Trophoblast cell (in vitro differentiated cells and primary cell): ENCODE measurements at regions not wholly inside any gene's neighbourhood (a gene's known extent, or its start where the extent isn't known, plus 50 kb on each side); places are given as distances from the start of the nearest gene placed in this dataset.

Source experiments
- DNase-seq, 2 donors: peaks; one replicate each; pipeline ENCODE4 v3.0.0-alpha.2; 2016
- H2AFZ ChIP-seq: 2 replicates; pipeline ENCODE4 v1.6.1; 2013; ENCODE audit warnings: low read length, moderate library complexity, mild to moderate bottlenecking; ENCODE audit not compliant: insufficient read depth, poor library complexity
- H2AK5ac ChIP-seq: 2 replicates; pipeline ENCODE4 v1.6.1; 2013; ENCODE audit warnings: mild to moderate bottlenecking, low read length
- H2BK120ac ChIP-seq: 2 replicates; pipeline ENCODE4 v1.6.1; 2013; ENCODE audit warnings: low read length, mild to moderate bottlenecking, moderate library complexity; ENCODE audit not compliant: insufficient read depth, poor library complexity
- H2BK12ac ChIP-seq: 2 replicates; pipeline ENCODE4 v1.6.1; 2013; ENCODE audit warnings: mild to moderate bottlenecking, low read length, moderate library complexity
- H2BK5ac ChIP-seq: 2 replicates; pipeline ENCODE4 v1.6.1; 2013; ENCODE audit warnings: low read length, low read depth, moderate library complexity, mild to moderate bottlenecking; ENCODE audit not compliant: poor library complexity
- H3K14ac ChIP-seq: 2 replicates; pipeline ENCODE4 v1.6.1; 2013; ENCODE audit warnings: mild to moderate bottlenecking, low read length
- H3K18ac ChIP-seq: 2 replicates; pipeline ENCODE4 v1.6.1; 2013; ENCODE audit warnings: mild to moderate bottlenecking, low read length
- H3K23ac ChIP-seq: 2 replicates; pipeline ENCODE4 v1.6.1; 2013; ENCODE audit warnings: low read length
- H3K27ac ChIP-seq: 2 replicates; pipeline ENCODE4 v1.5.1; 2013; ENCODE audit warnings: low read depth, mild to moderate bottlenecking, inconsistent platforms, low read length, moderate library complexity
- H3K27me3 ChIP-seq: 2 replicates; pipeline ENCODE4 v1.6.1; 2013; ENCODE audit warnings: inconsistent platforms, mild to moderate bottlenecking, low read length, moderate library complexity; ENCODE audit not compliant: insufficient read depth
- H3K36me3 ChIP-seq, 2 experiments: 1 replicate in 1 of 2; 2 replicates in 1 of 2; pipeline ENCODE4 v1.6.1; 2013; ENCODE audit warnings: low read length in 2 of 2, mild to moderate bottlenecking in 2 of 2, moderate library complexity in 1 of 2; ENCODE audit not compliant: insufficient read depth in 2 of 2, control insufficient read depth in 1 of 2
- H3K4ac ChIP-seq: 2 replicates; pipeline ENCODE4 v1.6.1; 2013; ENCODE audit warnings: low read depth, mild to moderate bottlenecking, low read length, moderate library complexity
- H3K4me1 ChIP-seq, 2 experiments: 1 replicate in 1 of 2; 2 replicates in 1 of 2; pipeline ENCODE4 v1.6.1; 2013; ENCODE audit warnings: low read length in 2 of 2, mild to moderate bottlenecking in 2 of 2, moderate library complexity in 1 of 2; ENCODE audit not compliant: insufficient read depth in 2 of 2, control insufficient read depth in 1 of 2
- H3K4me2 ChIP-seq: 2 replicates; pipeline ENCODE4 v1.6.1; 2013; ENCODE audit warnings: inconsistent platforms, mild to moderate bottlenecking, low read length, moderate library complexity
- H3K4me3 ChIP-seq: 2 replicates; pipeline ENCODE4 v1.5.1; 2013; ENCODE audit warnings: mild to moderate bottlenecking, low read depth, low read length, inconsistent platforms
- H3K79me1 ChIP-seq: one replicate; pipeline ENCODE4 v1.6.1; 2013; ENCODE audit warnings: low read length
- H3K79me2 ChIP-seq: 2 replicates; pipeline ENCODE4 v1.6.1; 2013; ENCODE audit warnings: low read length, mild to moderate bottlenecking; ENCODE audit not compliant: control insufficient read depth, insufficient read depth, poor library complexity
- H3K9ac ChIP-seq: 2 replicates; pipeline ENCODE4 v1.6.1; 2013; ENCODE audit warnings: mild to moderate bottlenecking, low read length
- H3K9me3 ChIP-seq: 2 replicates; pipeline ENCODE4 v1.6.1; 2013; ENCODE audit warnings: low read depth, mild to moderate bottlenecking, control low read depth, inconsistent platforms, low read length; ENCODE audit not compliant: insufficient read depth
- H4K12ac ChIP-seq: 2 replicates; pipeline ENCODE4 v1.6.1; 2013; ENCODE audit warnings: low read depth, mild to moderate bottlenecking, low read length, moderate library complexity
- H4K8ac ChIP-seq: 2 replicates; pipeline ENCODE4 v1.6.1; 2013; ENCODE audit warnings: low read depth, mild to moderate bottlenecking, low read length, moderate library complexity
- H4K91ac ChIP-seq: one replicate; pipeline ENCODE4 v1.6.1; 2013; ENCODE audit warnings: low read depth, mild to moderate bottlenecking, low read length, moderate library complexity
- WGBS: extraction: QIAGEN DNeasy Blood & Tissue Kit; methylation state at CpG from one replicate; pipeline ENCODE4 v1.1.7; 2013; ENCODE audit warnings: missing lambda C conversion rate; ENCODE audit not compliant: insufficient read length, insufficient coverage; ENCODE audit errors: extremely low coverage; 5-methylcytosine and 5-hydroxymethylcytosine counted together

DNA sequence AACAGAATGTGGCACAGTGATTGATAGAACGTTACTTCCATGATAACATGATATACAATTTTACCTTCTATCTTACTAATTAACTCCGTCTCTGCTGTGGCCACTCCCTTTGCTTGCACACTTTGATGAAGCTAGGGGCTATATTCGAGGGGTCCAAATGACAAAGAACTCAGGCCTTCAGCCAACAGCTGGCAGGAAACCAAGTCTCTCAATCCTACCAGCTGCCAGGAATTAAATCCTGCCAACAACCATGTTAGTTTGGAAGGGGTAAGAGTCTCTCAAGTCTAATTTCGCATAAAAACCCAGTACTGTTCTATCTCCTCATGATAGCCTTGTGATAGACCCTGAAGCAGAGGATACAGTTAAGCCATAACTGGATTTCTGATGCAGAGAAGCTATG is 1122.9 kb upstream of the PCDH10 start:
- Histone ChIP-seq H3K9me3 (no peaks in the 10 kb centered on the region), H3K23ac (no peak overlapping the region), H2BK5ac (no peak overlapping the region), H3K79me1 (no peaks in the 10 kb centered on the region), H2AK5ac (no peak overlapping the region), H3K18ac (no peak overlapping the region), H4K8ac (no peak overlapping the region), H3K27ac (no peak overlapping the region), H3K36me3 (no peaks in the 10 kb centered on the region), H3K4ac (no peak overlapping the region), H3K4me1 (no peaks in the 10 kb centered on the region), H2BK12ac (no peak overlapping the region), H2BK120ac (no peak overlapping the region), H3K9ac (no peak overlapping the region), H3K14ac (no peak overlapping the region), H3K4me2 (no peak overlapping the region), H3K27me3 (no peaks in the 10 kb centered on the region), H2AFZ (no peak overlapping the region), H4K12ac (no peak overlapping the region), H4K91ac (no peak overlapping the region), H3K4me3 (no peak overlapping the region), H3K79me2 (no peaks in the 10 kb centered on the region)
- no peak for DNase-seq
- no CpG with 5 or more reads among the region's 4 CpGs for WGBS

GRCh38 chr4:132026816-132027215 is 1122.3 kb upstream of the PCDH10 start:
- no peak overlapping the region for H2BK5ac ChIP-seq
- WGBS = no CpG with 5 or more reads among the region's 4 CpGs
- no peak overlapping the region for H4K91ac ChIP-seq
- H3K4me1 ChIP-seq = no peaks in the 10 kb centered on the region
- no peak overlapping the region for H2BK12ac ChIP-seq
- no peak overlapping the region for H4K12ac ChIP-seq
- H3K9me3 ChIP-seq = no peaks in the 10 kb centered on the region
- H2AFZ ChIP-seq = no peak overlapping the region
- H3K27ac ChIP-seq = no peak overlapping the region
- no peak overlapping the region for H3K9ac ChIP-seq
- H3K14ac ChIP-seq = no peak overlapping the region
- H3K18ac ChIP-seq = no peak overlapping the region
- no peak overlapping the region for H3K4ac ChIP-seq
- no peaks in the 10 kb centered on the region for H3K36me3 ChIP-seq
- no peak overlapping the region for H3K23ac ChIP-seq
- H3K79me1 ChIP-seq = no peaks in the 10 kb centered on the region
- no peak for DNase-seq
- no peak overlapping the region for H4K8ac ChIP-seq
- no peak overlapping the region for H2BK120ac ChIP-seq
- H2AK5ac ChIP-seq = no peak overlapping the region
- H3K79me2 ChIP-seq = no peaks in the 10 kb centered on the region
- no peak overlapping the region for H3K4me2 ChIP-seq
- H3K4me3 ChIP-seq = no peak overlapping the region
- H3K27me3 ChIP-seq = no peaks in the 10 kb centered on the region

- no CpG with 5 or more reads among the region's 1 CpG for WGBS
- no peak overlapping the region for H2AK5ac ChIP-seq
- H3K4ac ChIP-seq = no peak overlapping the region
- H2BK120ac ChIP-seq = no peak overlapping the region
- H3K4me3 ChIP-seq = no peak overlapping the region
- DNase-seq = no peak
- no peaks in the 10 kb centered on the region for H3K4me1 ChIP-seq
- H3K9ac ChIP-seq = no peak overlapping the region
- no peak overlapping the region for H2BK5ac ChIP-seq
- H3K18ac ChIP-seq = no peak overlapping the region
- H2BK12ac ChIP-seq = no peak overlapping the region
- H3K79me2 ChIP-seq = no peaks in the 10 kb centered on the region
- peaks cover 5% of the 10 kb centered on the region for H3K9me3 ChIP-seq
- no peak overlapping the region for H4K8ac ChIP-seq
- H3K14ac ChIP-seq = no peak overlapping the region
- H2AFZ ChIP-seq = no peak overlapping the region
- H3K79me1 ChIP-seq = no peaks in the 10 kb centered on the region
- no peaks in the 10 kb centered on the region for H3K27me3 ChIP-seq
- H3K4me2 ChIP-seq = no peak overlapping the region
- H3K27ac ChIP-seq = no peak overlapping the region
- no peaks in the 10 kb centered on the region for H3K36me3 ChIP-seq
- H3K23ac ChIP-seq = no peak overlapping the region
- no peak overlapping the region for H4K91ac ChIP-seq
- H4K12ac ChIP-seq = no peak overlapping the region
Observed at GRCh38 chr4:132056496-132056895, 1092.6 kb upstream of the PCDH10 start.

DNA sequence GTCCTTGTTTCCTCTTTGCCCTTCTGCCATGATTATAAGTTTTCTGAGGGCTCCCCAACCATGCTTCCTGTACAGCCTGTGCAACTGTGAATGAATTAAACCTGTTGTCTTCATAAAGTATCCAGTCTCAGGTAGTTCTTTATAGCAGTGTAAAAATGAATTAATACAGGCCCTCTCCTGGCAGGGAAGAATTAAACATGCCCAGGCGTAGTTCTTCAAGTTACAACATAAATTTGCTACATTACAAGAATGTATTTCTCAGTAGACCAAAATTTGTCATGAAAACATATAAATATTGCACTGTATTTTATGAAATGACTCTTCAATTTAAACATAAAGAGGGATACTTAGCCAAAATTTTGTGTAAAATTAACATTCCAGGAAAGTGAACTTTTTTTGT is 1089.9 kb upstream of the PCDH10 start:
- Histone ChIP-seq H2BK5ac (no peak overlapping the region), H3K79me2 (no peaks in the 10 kb centered on the region), H3K27ac (no peak overlapping the region), H2AK5ac (no peak overlapping the region), H4K8ac (no peak overlapping the region), H2BK120ac (no peak overlapping the region), H3K27me3 (no peaks in the 10 kb centered on the region), H3K4me1 (no peaks in the 10 kb centered on the region), H2BK12ac (no peak overlapping the region), H4K12ac (no peak overlapping the region), H3K4ac (no peak overlapping the region), H3K4me3 (no peak overlapping the region), H3K9me3 (peaks cover 15% of the 10 kb centered on the region), H3K23ac (no peak overlapping the region), H4K91ac (no peak overlapping the region), H2AFZ (no peak overlapping the region), H3K14ac (no peak overlapping the region), H3K9ac (no peak overlapping the region), H3K18ac (no peak overlapping the region), H3K4me2 (no peak overlapping the region), H3K36me3 (no peaks in the 10 kb centered on the region), H3K79me1 (no peaks in the 10 kb centered on the region)
- no CpG with 5 or more reads among the region's 1 CpG for WGBS
- no peak for DNase-seq
